HG02642 (cell line): ENCODE measurements at regions not wholly inside any gene's neighbourhood (a gene's known extent, or its start where the extent isn't known, plus 50 kb on each side); places are given as distances from the start of the nearest gene placed in this dataset.

ENCODE experiments used
- ATAC-seq: cut with Tn5 transposase; IDR thresholded peaks from one replicate; pipeline ENCODE4 v1.9.1; 2021; ENCODE audit warnings: mild to moderate bottlenecking; ENCODE audit not compliant: unreplicated experiment, poor library complexity

DNA sequence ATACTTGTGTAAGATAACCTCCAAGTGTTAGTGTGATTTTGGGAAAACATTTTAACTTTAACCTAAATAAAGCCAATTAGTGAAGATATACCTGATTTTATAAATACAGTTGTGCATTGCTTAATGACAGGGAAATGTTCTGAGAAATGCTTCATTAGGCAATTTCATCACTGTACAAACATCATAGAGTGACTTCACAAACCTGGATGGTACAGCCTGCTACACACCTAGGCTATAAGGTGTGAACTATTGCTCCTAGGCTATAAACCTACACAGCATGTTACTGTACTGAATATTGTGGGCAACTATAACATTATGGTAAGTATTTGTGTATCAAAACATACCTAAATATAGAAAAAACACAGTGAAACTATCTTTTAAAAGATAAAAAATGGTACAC, 166.8 kb upstream of the TARS1 start:
- ATAC-seq: no peak

DNA sequence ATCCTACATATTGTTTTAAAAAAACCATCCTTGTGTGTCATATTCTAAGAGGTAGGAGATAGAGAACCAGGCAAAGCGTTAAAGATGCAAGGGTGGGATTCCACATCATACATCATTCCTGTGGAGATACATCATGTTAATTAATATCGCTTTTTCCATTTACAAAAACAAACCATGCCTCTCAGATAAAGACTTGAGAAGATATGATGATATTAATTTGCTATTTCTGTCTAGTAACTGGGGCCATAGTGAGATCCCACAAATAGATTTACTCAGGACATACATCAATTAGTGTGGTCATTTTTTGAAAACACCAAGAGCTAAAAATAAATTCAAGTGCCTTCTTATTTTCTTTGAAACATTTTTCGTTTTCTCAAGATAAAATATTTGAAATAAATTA, 165.4 kb upstream of the TARS1 start:
- ATAC-seq: no peak

GRCh38 chr5:33275921-33276627, 164.7 kb upstream of the TARS1 start:
- no peak for ATAC-seq

- ATAC-seq: no peak
These were observed 164.2 kb upstream of the TARS1 start for GRCh38 chr5:33276628-33276950.

DNA sequence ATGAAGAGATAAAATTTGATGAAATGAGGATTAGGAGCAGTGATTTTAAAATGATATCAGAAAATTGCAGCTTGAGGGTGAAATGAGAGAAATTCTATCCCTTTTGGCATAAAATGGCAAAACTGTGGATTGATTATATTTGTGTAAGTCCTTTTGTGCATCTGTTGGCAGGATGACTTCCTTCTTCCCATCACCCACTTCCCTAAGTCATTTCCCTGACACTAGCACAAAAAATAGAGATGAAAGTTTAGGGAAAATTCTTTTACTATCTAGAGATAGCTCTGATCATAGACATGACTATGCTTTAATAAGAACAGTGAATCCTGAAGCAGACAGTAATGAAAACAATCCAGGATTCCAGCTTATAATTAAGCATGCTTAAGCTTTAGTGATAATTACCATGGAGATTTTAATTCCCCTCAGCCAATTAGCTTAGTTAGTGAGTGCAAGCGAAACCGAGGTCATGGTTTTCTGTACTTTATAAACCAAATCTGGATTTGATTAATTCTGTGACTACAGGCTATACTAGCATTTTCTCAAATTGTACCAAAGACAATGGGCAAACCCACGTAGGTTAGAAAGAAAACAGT, 163.6 kb upstream of the TARS1 start:
- no peak for ATAC-seq

- no peak for ATAC-seq
These were observed 159.3 kb upstream of the TARS1 start for GRCh38 chr5:33281431-33281843.

DNA sequence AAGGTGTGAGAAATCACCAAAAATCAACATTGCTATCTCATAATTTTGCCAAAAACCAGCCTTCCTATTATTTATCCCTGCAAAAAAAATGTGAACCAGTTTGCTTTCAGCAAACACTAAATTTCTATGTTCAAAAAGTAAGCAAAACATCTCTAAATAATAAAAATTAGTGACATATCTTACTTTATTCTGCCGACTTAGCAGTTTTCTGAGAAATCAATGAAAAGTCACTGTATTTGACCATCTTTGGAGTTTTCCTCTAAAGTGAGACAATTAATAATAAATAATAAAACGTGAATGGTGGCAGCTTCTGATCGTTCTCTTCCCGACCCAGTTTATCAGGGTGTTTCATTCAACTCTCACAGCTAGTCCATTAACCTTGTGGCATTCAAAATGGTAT, 158.6 kb upstream of the TARS1 start:
- no peak for ATAC-seq

- no peak for ATAC-seq
These were observed 158.1 kb upstream of the TARS1 start for GRCh38 chr5:33282696-33283095.

DNA sequence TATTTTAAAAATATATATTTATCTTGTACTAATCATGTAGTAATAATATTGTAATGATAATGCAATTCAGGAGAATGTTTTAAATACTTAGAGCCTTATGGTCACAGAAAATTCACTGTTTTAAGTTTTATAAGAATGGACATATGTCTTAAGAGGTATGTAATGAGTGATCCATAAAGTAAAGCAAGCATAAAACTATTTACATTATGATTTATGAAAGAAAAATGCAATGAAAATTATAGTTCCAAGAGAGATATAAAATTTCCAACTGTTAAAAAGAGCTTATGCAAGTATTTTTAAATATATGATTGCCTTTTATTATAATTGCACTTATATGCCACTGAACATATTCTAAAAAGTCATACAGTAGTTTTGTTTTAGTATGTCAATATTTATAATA, 157.5 kb upstream of the TARS1 start:
- ATAC-seq: no peak

DNA sequence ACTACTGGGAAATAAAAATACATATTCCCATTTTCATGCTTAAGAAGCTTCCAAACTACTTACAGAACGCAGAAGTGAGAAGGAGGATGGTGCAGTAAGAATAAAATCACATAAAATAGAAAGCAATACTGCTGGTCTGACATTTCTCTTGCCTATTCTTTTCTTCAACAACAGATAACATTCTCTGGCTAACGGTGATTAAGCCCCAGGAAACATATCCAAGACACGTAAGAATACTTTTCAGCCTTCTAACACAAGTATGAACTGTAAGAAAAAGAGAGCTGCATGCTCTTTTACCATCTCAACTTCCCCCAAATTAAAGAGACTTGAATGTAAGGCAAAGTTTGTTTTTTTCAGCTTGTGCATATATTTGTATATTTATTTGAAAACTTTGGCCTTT, 156.1 kb upstream of the TARS1 start:
- no peak for ATAC-seq

- no peak for ATAC-seq
These were observed 153.5 kb upstream of the TARS1 start for GRCh38 chr5:33287242-33287641.

- no peak for ATAC-seq
These were observed 149.4 kb upstream of the TARS1 start for GRCh38 chr5:33291216-33292000.

DNA sequence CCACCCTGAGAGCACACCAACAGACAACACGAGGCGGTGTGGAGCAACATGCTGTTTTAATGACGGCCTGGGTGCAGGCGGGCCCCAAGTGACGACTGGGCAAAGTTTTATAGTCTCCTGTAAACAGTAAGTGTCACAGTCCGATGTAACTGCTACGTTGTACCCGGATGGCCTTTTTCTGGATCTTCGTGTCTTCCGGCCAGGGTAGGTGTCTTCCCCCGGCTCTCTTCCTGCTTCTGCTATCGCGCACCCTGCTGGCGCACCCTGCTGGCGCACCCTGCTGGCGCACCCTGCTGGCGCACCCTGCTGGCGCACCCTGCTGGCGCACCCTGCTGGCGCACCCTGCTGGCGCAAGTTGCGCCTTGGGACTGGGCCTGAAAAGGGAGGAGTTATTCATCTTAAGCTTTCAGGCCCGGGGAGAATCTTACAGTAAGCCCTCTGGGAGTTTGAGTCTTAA, 143.0 kb upstream of the TARS1 start:
- ATAC-seq: no peak

- peak; percentile 38 for ATAC-seq
These were observed 141.1 kb upstream of the TARS1 start for GRCh38 chr5:33299621-33300208.

- peak; percentile 86 for ATAC-seq
These were observed 140.5 kb upstream of the TARS1 start for GRCh38 chr5:33300209-33300742.

DNA sequence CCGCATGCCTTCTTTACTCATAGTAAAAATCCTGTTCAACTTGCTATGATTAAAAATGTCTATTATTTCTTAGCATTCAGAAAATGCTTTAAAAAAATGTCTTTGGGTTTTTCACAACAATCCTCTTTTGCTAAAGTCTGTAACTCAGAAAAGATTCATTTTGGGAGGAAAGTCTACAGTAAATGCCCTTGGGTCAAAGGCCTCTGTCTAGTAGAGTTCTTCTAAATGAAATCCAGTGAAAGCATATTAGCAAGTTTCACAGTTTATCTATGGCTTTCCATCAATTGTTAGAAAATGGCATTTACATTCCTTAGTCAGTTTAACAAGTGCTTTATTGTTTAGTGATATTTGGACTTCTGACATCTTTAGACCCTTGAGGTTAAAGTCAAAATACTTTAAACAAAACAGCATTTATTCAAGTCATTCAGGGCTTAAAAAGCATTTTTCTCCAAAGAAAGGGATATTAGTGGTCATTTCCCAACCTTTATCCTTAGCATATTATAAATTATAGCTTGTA, 137.1 kb upstream of the TARS1 start:
- ATAC-seq: no peak

- no peak for ATAC-seq
These were observed 136.2 kb upstream of the TARS1 start for GRCh38 chr5:33304601-33305000.

GRCh38 chr5:33305572-33305971, 135.2 kb upstream of the TARS1 start:
- no peak for ATAC-seq

DNA sequence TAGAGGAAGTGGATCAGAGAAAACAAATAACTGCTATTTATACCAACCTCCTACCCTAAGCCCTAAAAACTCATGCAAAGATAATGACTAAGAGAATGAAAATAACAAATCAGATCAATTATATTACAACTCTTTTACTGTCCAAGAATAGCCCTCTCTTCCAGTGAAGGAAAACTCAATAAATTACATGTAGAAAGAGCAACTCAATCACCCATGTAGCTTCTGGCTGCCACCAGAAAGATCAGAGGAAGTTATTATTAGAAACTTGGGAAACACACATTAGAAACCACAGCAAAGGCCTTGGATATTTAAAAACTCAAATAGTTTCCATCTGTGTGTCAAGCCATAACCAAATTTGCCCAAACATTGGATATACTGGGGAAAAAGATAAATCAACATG, 134.0 kb upstream of the TARS1 start:
- no peak for ATAC-seq

- ATAC-seq: no peak
These were observed 132.2 kb upstream of the TARS1 start for GRCh38 chr5:33308586-33308985.

DNA sequence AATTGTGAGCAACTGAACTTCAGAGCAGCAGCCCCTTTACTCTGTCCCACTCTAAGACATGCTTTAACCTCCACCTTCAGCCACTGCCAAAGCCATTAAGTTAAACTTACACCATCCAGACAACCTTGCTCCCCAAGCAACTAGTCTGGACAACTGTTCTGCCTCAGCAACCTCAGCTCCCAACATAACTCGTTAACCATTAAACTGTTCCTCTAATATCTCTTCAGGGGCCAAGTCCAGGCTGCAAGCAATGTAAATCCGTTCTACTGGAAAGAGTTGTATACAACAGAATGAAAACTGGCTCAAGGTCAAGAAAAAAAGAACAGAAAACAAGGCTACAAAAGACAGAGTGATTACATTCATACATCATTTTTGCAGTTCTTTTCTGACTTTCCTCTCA, 131.7 kb upstream of the TARS1 start:
- ATAC-seq: no peak
